IMR-90 (cell line): ENCODE measurements at regions not wholly inside any gene's neighbourhood (a gene's known extent, or its start where the extent isn't known, plus 50 kb on each side); places are given as distances from the start of the nearest gene placed in this dataset.

Experiments used
- ATAC-seq: fragments of 200-7000 bp; cut with Tn5 transposase; 2 replicates; pipeline ENCODE4 v1.9.1; 2020; ENCODE audit warnings: low read depth, mild to moderate bottlenecking, moderate library complexity
- BruUV-seq: library from RNA; stranded (reverse); fragments of 400-500 nt; replicated peaks from 2 replicates; lab custom pipeline; 2021; lab: Mats Ljungman, UMichigan
- CTCF ChIA-PET: fragments of 300-600 bp; formaldehyde crosslinking; extraction: SDS; loops from one replicate; lab custom pipeline; 2021; ENCODE audit warnings: antibody characterized with exemption; lab: Yijun Ruan, JAX
- POLR2A ChIA-PET: fragments of 300-600 bp; sonication (Branson Sonifier 250); formaldehyde crosslinking; loops from one replicate; lab custom pipeline; 2022; ENCODE audit warnings: antibody characterized with exemption; ENCODE audit not compliant: unreplicated experiment; lab: Charles Lee
- DNase-seq: peaks from one replicate; pipeline ENCODE4 v3.0.0; 2013
- H2AFZ ChIP-seq: replicated peaks from 2 replicates; pipeline ENCODE3; 2013; ENCODE audit warnings: low read length, mild to moderate bottlenecking; ENCODE audit not compliant: poor library complexity
- H2AK5ac ChIP-seq: 2 replicates; pipeline ENCODE4 v1.6.1; 2013; ENCODE audit warnings: low read depth, low read length, inconsistent platforms
- H2AK9ac ChIP-seq: replicated peaks from 2 replicates; pipeline ENCODE3; 2013; ENCODE audit warnings: mild to moderate bottlenecking, low read depth, low read length, moderate library complexity; ENCODE audit not compliant: poor library complexity
- H2BK120ac ChIP-seq: 2 replicates; pipeline ENCODE4 v1.6.1; 2013; ENCODE audit warnings: low read depth, low read length, inconsistent platforms
- H2BK15ac ChIP-seq: 3 replicates; pipeline ENCODE4 v1.6.1; 2013; ENCODE audit warnings: low read depth, low read length, inconsistent platforms
- H2BK20ac ChIP-seq: 2 replicates; pipeline ENCODE4 v1.6.1; 2013; ENCODE audit warnings: low read depth, mild to moderate bottlenecking, inconsistent platforms, low read length, moderate library complexity
- H2BK5ac ChIP-seq: 2 replicates; pipeline ENCODE4 v1.6.1; 2013; ENCODE audit warnings: mild to moderate bottlenecking, low read depth, low read length, inconsistent platforms; ENCODE audit not compliant: poor library complexity, severe bottlenecking
- H3K14ac ChIP-seq: replicated peaks from 2 replicates; pipeline ENCODE4 v1.6.1; 2013; ENCODE audit warnings: low read depth, low read length, inconsistent platforms
- H3K18ac ChIP-seq: 2 replicates; pipeline ENCODE4 v1.6.1; 2013; ENCODE audit warnings: low read depth, low read length, control low read depth
- H3K23ac ChIP-seq: 2 replicates; pipeline ENCODE4 v1.6.1; 2013; ENCODE audit warnings: low read depth, low read length, inconsistent platforms
- H3K27ac ChIP-seq: 2 replicates; pipeline ENCODE4 v1.5.1; 2013; ENCODE audit warnings: mild to moderate bottlenecking, control low read depth, low read length; ENCODE audit not compliant: insufficient read depth
- H3K27me3 ChIP-seq: 2 replicates; pipeline ENCODE4 v1.6.1; 2013; ENCODE audit warnings: low read length; ENCODE audit not compliant: control insufficient read depth, insufficient read depth
- H3K36me3 ChIP-seq: 2 replicates; pipeline ENCODE4 v1.6.1; 2013; ENCODE audit warnings: low read length, mixed read lengths; ENCODE audit not compliant: control insufficient read depth, insufficient read depth
- H3K4ac ChIP-seq: 2 replicates; pipeline ENCODE4 v1.6.1; 2013; ENCODE audit warnings: low read depth, low read length, inconsistent platforms
- H3K4me1 ChIP-seq: 2 replicates; pipeline ENCODE4 v1.6.1; 2013; ENCODE audit warnings: low read length, mixed read lengths; ENCODE audit not compliant: control insufficient read depth, insufficient read depth
- H3K4me2 ChIP-seq: 2 replicates; pipeline ENCODE4 v1.6.1; 2013; ENCODE audit warnings: low read depth, mild to moderate bottlenecking, control low read depth, low read length, moderate library complexity
- H3K4me3 ChIP-seq: 2 replicates; pipeline ENCODE4 v1.5.1; 2013; ENCODE audit warnings: low read depth, mild to moderate bottlenecking, control low read depth, low read length, moderate library complexity; ENCODE audit not compliant: insufficient read depth
- H3K56ac ChIP-seq: 2 replicates; pipeline ENCODE4 v1.6.1; 2013; ENCODE audit warnings: low read length, inconsistent platforms; ENCODE audit not compliant: insufficient read depth; ENCODE audit errors: extremely low read depth
- H3K79me1 ChIP-seq, 2 experiments: 2 replicates each; pipeline ENCODE4 v1.6.1; 2013; ENCODE audit warnings: low read length in 2 of 2, inconsistent platforms in 1 of 2, low read depth in 1 of 2
- H3K9ac ChIP-seq: 2 replicates; pipeline ENCODE4 v1.6.1; 2013; ENCODE audit warnings: low read depth, low read length, control low read depth
- H3K9me1 ChIP-seq: 2 replicates; pipeline ENCODE4 v1.6.1; 2013; ENCODE audit warnings: low read length, inconsistent platforms; ENCODE audit not compliant: insufficient read depth
- H3K9me3 ChIP-seq: 2 replicates; pipeline ENCODE4 v1.6.1; 2013; ENCODE audit warnings: low read length; ENCODE audit not compliant: control insufficient read depth, insufficient read depth
- H4K20me1 ChIP-seq: 2 replicates; pipeline ENCODE4 v1.6.1; 2013; ENCODE audit warnings: low read length, inconsistent platforms; ENCODE audit not compliant: insufficient read depth
- H4K5ac ChIP-seq: 2 replicates; pipeline ENCODE4 v1.6.1; 2013; ENCODE audit warnings: mild to moderate bottlenecking, low read depth, low read length, control low read depth
- H4K8ac ChIP-seq, 2 experiments: 2 replicates each; pipeline ENCODE4 v1.6.1; 2013; ENCODE audit warnings: low read depth in 2 of 2, low read length in 2 of 2, control low read depth in 1 of 2, inconsistent platforms in 1 of 2
- H4K91ac ChIP-seq: 2 replicates; pipeline ENCODE4 v1.6.1; 2013; ENCODE audit warnings: low read depth, low read length, inconsistent platforms; ENCODE audit not compliant: insufficient read depth
- ELK1 ChIP-seq: fragments of 150-350 bp; IDR thresholded peaks from 2 replicates; pipeline ENCODE4 v1.6.1; 2016; ENCODE audit warnings: low read depth, mild to moderate bottlenecking, low read length, moderate library complexity, borderline replicate concordance
- FOS ChIP-seq: fragments of 150-350 bp; IDR thresholded peaks from 2 replicates; pipeline ENCODE4 v1.6.1; 2016; ENCODE audit warnings: low read depth, low read length
- MXI1 ChIP-seq: IDR thresholded peaks from 2 replicates; pipeline ENCODE4 v1.6.1; 2012; ENCODE audit warnings: low read depth, mild to moderate bottlenecking, low read length, moderate library complexity, borderline replicate concordance
- POLR2A ChIP-seq: IDR thresholded peaks from 2 replicates; pipeline ENCODE4 v1.6.1; 2012; ENCODE audit warnings: mild to moderate bottlenecking, low read depth, low read length
- WGBS, 2 experiments: methylation state at CpG; one replicate each; pipeline versions ENCODE4 v1.1.5 to v1.1.7; 2013; ENCODE audit warnings: missing lambda C conversion rate in 2 of 2; ENCODE audit not compliant: insufficient read length in 1 of 2; ENCODE audit errors: extremely low coverage in 2 of 2; 5-methylcytosine and 5-hydroxymethylcytosine counted together
- dilution Hi-C: fragments of 300-500 bp; cut with HindIII; formaldehyde crosslinking; loops from one replicate; pipeline ENCODE4 v1.14.3; 2018; ENCODE audit warnings: low sequenced_read_pairs; ENCODE audit not compliant: unreplicated experiment
- in situ Hi-C: fragments of 300-500 bp; cut with MboI; formaldehyde crosslinking; loops from 3 replicates; pipeline ENCODE4 v1.14.3; 2019; ENCODE audit warnings: low sequenced_read_pairs, inconsistent platforms, mixed read lengths
- intact Hi-C: fragments of 100-400 bp; cut with micrococcal nuclease; formaldehyde crosslinking; loops from 2 replicates; pipeline ENCODE4 v1.10.0; 2022
- TF ChIP-seq, protein P1 (sequence below): fragments of 150-350 bp; IDR thresholded peaks from 2 replicates; pipeline ENCODE4 v1.6.1; 2017; ENCODE audit warnings: mild to moderate bottlenecking, antibody characterized with exemption, low read length, low read depth

DNA sequence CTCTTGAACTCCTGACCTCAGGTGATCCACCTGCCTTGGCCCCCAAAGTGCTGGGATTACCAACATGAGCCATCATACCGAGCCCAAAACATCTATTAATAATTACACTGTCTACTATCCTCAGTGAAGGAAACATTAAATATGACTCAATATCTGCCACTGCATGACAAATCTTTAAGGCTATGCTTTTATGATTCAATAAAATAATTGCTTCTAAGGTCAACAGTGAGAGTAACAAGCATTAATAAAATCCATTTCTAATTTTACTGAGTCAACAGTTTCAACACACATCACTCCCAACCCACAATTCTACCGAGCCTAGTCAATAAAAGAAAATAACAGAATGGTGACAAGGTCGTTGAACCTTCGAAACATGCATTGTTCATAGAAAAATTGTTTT lies 125.5 kb upstream of the CHRM3 start:
- H3K4me1 ChIP-seq, result no peaks in the 10 kb centered on the region
- no peak overlapping the region for H3K27ac ChIP-seq
- TF ChIP-seq POLR2A, result no peak
- TF ChIP-seq FOS, result no peak
- TF ChIP-seq MXI1, result no peak
- TF ChIP-seq, protein P1, sequence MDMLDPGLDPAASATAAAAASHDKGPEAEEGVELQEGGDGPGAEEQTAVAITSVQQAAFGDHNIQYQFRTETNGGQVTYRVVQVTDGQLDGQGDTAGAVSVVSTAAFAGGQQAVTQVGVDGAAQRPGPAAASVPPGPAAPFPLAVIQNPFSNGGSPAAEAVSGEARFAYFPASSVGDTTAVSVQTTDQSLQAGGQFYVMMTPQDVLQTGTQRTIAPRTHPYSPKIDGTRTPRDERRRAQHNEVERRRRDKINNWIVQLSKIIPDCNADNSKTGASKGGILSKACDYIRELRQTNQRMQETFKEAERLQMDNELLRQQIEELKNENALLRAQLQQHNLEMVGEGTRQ, result no peak
- TF ChIP-seq ELK1, result no peak
- no peak overlapping the region for H2BK15ac ChIP-seq
- H3K9ac ChIP-seq, result no peak overlapping the region
- no peak overlapping the region for H2AFZ ChIP-seq
- dilution Hi-C loops (no loop called here), intact Hi-C loops (no loop called here), in situ Hi-C loops (no loop called here)
- H2BK20ac ChIP-seq, result no peak overlapping the region
- no peak overlapping the region for H4K5ac ChIP-seq
- no CpG with 5 or more reads among the region's 4 CpGs for WGBS, 2 experiments
- POLR2A ChIA-PET, result no interaction called here
- H3K4me3 ChIP-seq, result no peak overlapping the region
- no peak for ATAC-seq
- H3K18ac ChIP-seq, result no peak overlapping the region
- H2BK5ac ChIP-seq, result no peak overlapping the region
- CTCF ChIA-PET, result no interaction called here
- no peak overlapping the region for H2AK9ac ChIP-seq
- no peaks in the 10 kb centered on the region for H3K36me3 ChIP-seq
- H3K9me1 ChIP-seq, result no peaks in the 10 kb centered on the region
- no peak overlapping the region for H2BK120ac ChIP-seq
- H3K4me2 ChIP-seq, result no peak overlapping the region
- no TSS peak for BruUV-seq
- no peak overlapping the region for H3K56ac ChIP-seq
- no peak overlapping the region for H3K23ac ChIP-seq
- H3K79me1 ChIP-seq, result no peaks in the 10 kb centered on the region
- no peak overlapping the region for H4K8ac ChIP-seq
- no peaks in the 10 kb centered on the region for H3K27me3 ChIP-seq
- H4K91ac ChIP-seq, result no peak overlapping the region
- H3K14ac ChIP-seq, result no peak overlapping the region
- no peaks in the 10 kb centered on the region for H4K20me1 ChIP-seq
- DNase-seq, result no peak
- H3K9me3 ChIP-seq, result peaks cover 6% of the 10 kb centered on the region
- no peak overlapping the region for H2AK5ac ChIP-seq
- H3K4ac ChIP-seq, result no peak overlapping the region
